Psoas muscle (tissue), 7 donors: ENCODE measurements at regions not wholly inside any gene's neighbourhood (a gene's known extent, or its start where the extent isn't known, plus 50 kb on each side); places are given as distances from the start of the nearest gene placed in this dataset.

ENCODE experiments used
- ATAC-seq, 4 donors: fragments of 200-7000 bp; cut with Tn5 transposase; one replicate each; pipeline ENCODE4 v1.9.1; 2020; ENCODE audit warnings: moderate library complexity in 3 of 4, mild to moderate bottlenecking in 2 of 4
- DNase-seq, 2 donors: peaks; one replicate each; pipeline ENCODE4 v3.0.0-alpha.2; 2020
- H3K27ac ChIP-seq: fragments of 200-600 bp; one replicate; pipeline ENCODE4 v1.8.0; 2022
- H3K27me3 ChIP-seq, 3 donors: fragments of 200-600 bp in 1 of 3; one replicate each; pipeline versions ENCODE4 v1.6.1 to v1.8.0; 2013 to 2022; ENCODE audit warnings: low read length in 2 of 3, mild to moderate bottlenecking in 2 of 3, moderate library complexity in 1 of 3; ENCODE audit not compliant: insufficient read depth in 3 of 3
- H3K36me3 ChIP-seq, 2 donors: fragments of 200-600 bp in 1 of 2; one replicate each; pipeline versions ENCODE4 v1.6.1 to v1.8.0; 2013 to 2022; ENCODE audit warnings: low read depth in 1 of 2, mild to moderate bottlenecking in 1 of 2, moderate library complexity in 1 of 2; ENCODE audit not compliant: insufficient read depth in 1 of 2
- H3K4me1 ChIP-seq: fragments of 200-600 bp; one replicate; pipeline ENCODE4 v1.8.0; 2022
- H3K4me3 ChIP-seq: fragments of 200-600 bp; one replicate; pipeline ENCODE4 v1.8.0; 2022; ENCODE audit warnings: mild to moderate bottlenecking
- H3K9me3 ChIP-seq: fragments of 200-600 bp; one replicate; pipeline ENCODE4 v1.8.0; 2022
- CTCF ChIP-seq: fragments of 200-600 bp; IDR thresholded peaks from one replicate; pipeline ENCODE4 v1.8.0; 2022; ENCODE audit warnings: antibody characterized with exemption
- WGBS, 3 donors: extraction: QIAGEN DNeasy Blood & Tissue Kit; methylation state at CpG; one replicate each; pipeline versions ENCODE4 v1.1.6 to v1.1.7; 2013; 5-methylcytosine and 5-hydroxymethylcytosine counted together
- intact Hi-C, 2 donors: fragments of 100-400 bp; cut with DNase I; formaldehyde crosslinking; loops; one replicate each; pipeline versions ENCODE4 v1.11.0 to v1.14.2; 2022
- donor health status: healthy with polysubstance abuse.
- donor health status: DM: no; HTN: no; CAD: no; lungs with moderate emphysema.
- donor health status: Bipolar disorder and iron deficiency.
- donor health status: healthy.
- donor health status: DM: yes; HTN: yes; CAD: no.
- donor health status: DM: no; HTN: no; CAD: no.
- donor health status: DM: yes; HTN: yes; CAD: no.

- no peaks in the 10 kb centered on the region for H3K36me3 ChIP-seq
- WGBS, 3 donors = 93 to 98% (median 95%) methylated on average over 2 of the region's 2 CpGs
- H3K4me3 ChIP-seq = no peak overlapping the region
- ATAC-seq (peak in 3 of 4 donors; percentile 37 to 56 (median 45)), DNase-seq (no peak)
- intact Hi-C loops = no loop called here
- no peak for TF ChIP-seq CTCF
- H3K4me1 ChIP-seq = peaks cover 12% of the 10 kb centered on the region
- H3K27ac ChIP-seq = no peak overlapping the region
- no peaks in the 10 kb centered on the region for H3K9me3 ChIP-seq
- H3K27me3 ChIP-seq = no peaks in the 10 kb centered on the region
These were observed 50.2 kb upstream of the AKR1E2 start for GRCh38 chr10:4775808-4776207.

- Histone ChIP-seq H3K9me3 (no peaks in the 10 kb centered on the region), H3K4me3 (no peak overlapping the region), H3K4me1 (peaks cover 40% of the 10 kb centered on the region), H3K36me3 (no peaks in the 10 kb centered on the region), H3K27ac (peak overlapping the region; percentile 65), H3K27me3 (no peaks in the 10 kb centered on the region)
- 84 to 91% (median 87%) methylated on average over 2 of the region's 2 CpGs for WGBS, 3 donors
- intact Hi-C loops = loop anchor here (2.0 to 5.0 kb wide), 2 partner anchors 1535 to 1569 kb away; no protein-coding TSS in a partner anchor
- ATAC-seq (no peak), DNase-seq (no peak)
- no peak for TF ChIP-seq CTCF
These were observed 53.8 kb upstream of the AKR1E2 start for GRCh38 chr10:4772202-4772570.

- WGBS, 3 donors = 62 to 82% (median 73%) methylated on average over 5 of the region's 5 CpGs
- Histone ChIP-seq H3K27ac (peak overlapping the region; percentile 65), H3K4me1 (peaks cover 45% of the 10 kb centered on the region), H3K9me3 (no peaks in the 10 kb centered on the region), H3K27me3 (no peaks in the 10 kb centered on the region), H3K4me3 (no peak overlapping the region), H3K36me3 (no peaks in the 10 kb centered on the region)
- intact Hi-C loops = loop anchor here (2.0 to 5.0 kb wide), 3 partner anchors 1534 to 1575 kb away; no protein-coding TSS in a partner anchor
- TF ChIP-seq CTCF = no peak
- ATAC-seq = no peak
- no peak for DNase-seq
These were observed 54.3 kb upstream of the AKR1E2 start for GRCh38 chr10:4771554-4772201.

- intact Hi-C loops = loop anchor here (2.0 to 5.0 kb wide), 2 partner anchors 1534 to 1574 kb away; no protein-coding TSS in a partner anchor
- DNase-seq = no peak
- Histone ChIP-seq H3K4me3 (no peak overlapping the region), H3K27ac (peak overlapping the region; percentile 65), H3K9me3 (no peaks in the 10 kb centered on the region), H3K27me3 (no peaks in the 10 kb centered on the region), H3K36me3 (no peaks in the 10 kb centered on the region), H3K4me1 (peaks cover 52% of the 10 kb centered on the region)
- peak; percentile 71 to 75 (median 72) for ATAC-seq
- WGBS, 3 donors = 30 to 37% (median 31%) methylated on average over 3 of the region's 3 CpGs
- TF ChIP-seq CTCF = peak; percentile 58
These were observed 55.0 kb upstream of the AKR1E2 start for GRCh38 chr10:4770801-4771553.
